GM12878 (cell line): ENCODE measurements at regions not wholly inside any gene's neighbourhood (a gene's known extent, or its start where the extent isn't known, plus 50 kb on each side); places are given as distances from the start of the nearest gene placed in this dataset.
A peak's percentile ranks its signal among the peaks of the same experiment; 100 is the strongest.

ENCODE experiments used
- ATAC-seq: fragments of 200-7000 bp; cut with Tn5 transposase; 3 replicates; pipeline ENCODE4 v1.9.1; 2020; ENCODE audit warnings: mild to moderate bottlenecking, moderate library complexity
- BruUV-seq: library from RNA; stranded (reverse); fragments of 400-500 nt; replicated peaks from 2 replicates; lab custom pipeline; 2021; lab: Mats Ljungman, UMichigan
- CTCF ChIA-PET: fragments of 300-600 bp; sonication (Branson Sonifier 250); formaldehyde crosslinking; extraction: SDS; loops from one replicate; lab custom pipeline; 2021; ENCODE audit warnings: inconsistent platforms; lab: Yijun Ruan, JAX
- POLR2A ChIA-PET: fragments of 350-600 bp; formaldehyde crosslinking; extraction: SDS; loops from one replicate; lab custom pipeline; 2021; ENCODE audit warnings: inconsistent platforms; lab: Charles Lee
- RAD21 ChIA-PET: fragments of 300-600 bp; sonication (Branson Sonifier 250); formaldehyde crosslinking; loops from one replicate; lab custom pipeline; 2023; ENCODE audit warnings: antibody characterized with exemption; ENCODE audit not compliant: unreplicated experiment; lab: Charles Lee
- SMC1A ChIA-PET: fragments of 300-600 bp; sonication (Branson Sonifier 250); formaldehyde crosslinking; loops from one replicate; lab custom pipeline; 2023; ENCODE audit not compliant: unreplicated experiment, uncharacterized antibody; lab: Charles Lee
- DNase-seq: peaks from one replicate; pipeline ENCODE4 v3.0.0-alpha.2; 2011; ENCODE audit warnings: low read depth, low spot score
- FAIRE-seq: peaks from 3 replicates; lab custom pipeline; 2011; peaks lifted over from hg19 to GRCh38; lab: Jason Lieb, UNC
- H2AFZ ChIP-seq: 2 replicates; pipeline ENCODE4 v1.6.0; 2011; ENCODE audit warnings: low read depth, low read length, control low read depth; ENCODE audit not compliant: control insufficient read depth
- H3K27ac ChIP-seq: 2 replicates; pipeline ENCODE4 v1.5.1; 2011; ENCODE audit warnings: control low read depth; ENCODE audit not compliant: control insufficient read depth, insufficient read depth
- H3K27me3 ChIP-seq, 2 experiments: replicated peaks in 1 of 2; 2 replicates each; pipeline versions ENCODE4 v1.6.0 to v1.6.1; 2011; ENCODE audit warnings: low read length in 1 of 2; ENCODE audit not compliant: control insufficient read depth in 2 of 2, insufficient read depth in 2 of 2
- H3K36me3 ChIP-seq, 2 experiments: 2 replicates each; pipeline ENCODE4 v1.5.1; 2011; ENCODE audit warnings: low read length in 1 of 2; ENCODE audit not compliant: control insufficient read depth in 2 of 2, insufficient read depth in 2 of 2
- H3K4me1 ChIP-seq: 2 replicates; pipeline ENCODE4 v1.6.1; 2011; ENCODE audit warnings: mild to moderate bottlenecking, low read length, moderate library complexity, mixed read lengths; ENCODE audit not compliant: control insufficient read depth, insufficient read depth
- H3K4me2 ChIP-seq: 2 replicates; pipeline ENCODE4 v1.6.0; 2011; ENCODE audit warnings: control low read depth; ENCODE audit not compliant: control insufficient read depth, insufficient read depth
- H3K4me3 ChIP-seq: fragments of 200-600 bp; sonication (generic); 2 replicates; pipeline ENCODE4 v1.5.1; 2016
- H3K79me2 ChIP-seq: 2 replicates; pipeline ENCODE4 v1.6.0; 2011; ENCODE audit warnings: low read length; ENCODE audit not compliant: control insufficient read depth, insufficient read depth
- H3K9ac ChIP-seq: 2 replicates; pipeline ENCODE4 v1.8.0; 2011; ENCODE audit warnings: low read length, control low read depth, mixed read lengths; ENCODE audit not compliant: control insufficient read depth, insufficient read depth
- H3K9me3 ChIP-seq: replicated peaks from 3 replicates; pipeline ENCODE4 v1.5.1; 2011; ENCODE audit warnings: mild to moderate bottlenecking, low read length; ENCODE audit not compliant: control insufficient read depth, insufficient read depth
- H4K20me1 ChIP-seq: 2 replicates; pipeline ENCODE4 v1.6.0; 2011; ENCODE audit not compliant: control insufficient read depth, insufficient read depth
- EGR1 ChIP-seq, 2 experiments: IDR thresholded peaks; 1 replicate in 1 of 2; 2 replicates in 1 of 2; pipeline ENCODE4 v1.6.1; 2011 to 2012; ENCODE audit warnings: low read depth in 2 of 2, low read length in 2 of 2, borderline replicate concordance in 1 of 2, mild to moderate bottlenecking in 1 of 2, moderate library complexity in 1 of 2
- ELK1 ChIP-seq: IDR thresholded peaks from 2 replicates; pipeline ENCODE4 v1.6.1; 2012; ENCODE audit warnings: low read depth, low read length, improper control_type of control experiment
- IRF4 ChIP-seq: IDR thresholded peaks from 2 replicates; pipeline ENCODE4 v1.6.1; 2011; ENCODE audit warnings: low read depth, low read length
- NR2C1 ChIP-seq: fragments of 450-650 bp; IDR thresholded peaks from 2 replicates; pipeline ENCODE4 v1.6.1; 2017; ENCODE audit warnings: antibody characterized with exemption, mild to moderate bottlenecking, moderate library complexity
- POLR2A ChIP-seq: IDR thresholded peaks from 2 replicates; pipeline ENCODE4 v1.6.1; 2011; ENCODE audit warnings: low read depth, mild to moderate bottlenecking, low read length
- REST ChIP-seq: IDR thresholded peaks from 2 replicates; pipeline ENCODE4 v1.6.1; 2012; ENCODE audit warnings: mild to moderate bottlenecking, low read depth, low read length
- SIX5 ChIP-seq: IDR thresholded peaks from 2 replicates; pipeline ENCODE4 v1.6.1; 2011; ENCODE audit warnings: mild to moderate bottlenecking, low read depth, low read length, moderate library complexity; ENCODE audit not compliant: severe bottlenecking
- SP1 ChIP-seq: IDR thresholded peaks from one replicate; pipeline ENCODE4 v1.6.1; 2011; ENCODE audit warnings: low read depth, low read length
- SRF ChIP-seq, 2 experiments: IDR thresholded peaks; 2 replicates each; pipeline ENCODE4 v1.6.1; 2011; ENCODE audit warnings: low read depth in 2 of 2, low read length in 2 of 2, mild to moderate bottlenecking in 1 of 2, moderate library complexity in 1 of 2
- SUPT20H ChIP-seq: IDR thresholded peaks from 2 replicates; pipeline ENCODE4 v1.6.1; 2011; ENCODE audit warnings: low read depth, mild to moderate bottlenecking, low read length, moderate library complexity, borderline replicate concordance; ENCODE audit not compliant: control insufficient read depth
- TARDBP ChIP-seq: IDR thresholded peaks from 2 replicates; pipeline ENCODE4 v1.6.1; 2016; ENCODE audit warnings: borderline replicate concordance
- TCF7 ChIP-seq: IDR thresholded peaks from 2 replicates; pipeline ENCODE4 v1.6.1; 2014; ENCODE audit warnings: antibody characterized with exemption, borderline replicate concordance
- WGBS: methylation state at CpG from one replicate; pipeline ENCODE4 v1.1.6; 2016; ENCODE audit warnings: low lambda C conversion rate; ENCODE audit not compliant: insufficient replicate concordance, insufficient coverage; ENCODE audit errors: missing lambda C conversion rate; 5-methylcytosine and 5-hydroxymethylcytosine counted together
- in situ Hi-C: fragments of 300-500 bp; cut with MboI; formaldehyde crosslinking; loops from 9 replicates; pipeline ENCODE4 v1.14.3; 2018; ENCODE audit warnings: mixed read lengths
- intact Hi-C: fragments of 100-400 bp; cut with micrococcal nuclease; formaldehyde crosslinking; loops from one replicate; pipeline ENCODE4 v1.14.2; 2022; ENCODE audit not compliant: unreplicated experiment

GRCh38 chr20:40880729-40881109 lies 147.9 kb upstream of the TOP1 start:
- ChIA-PET SMC1A (no interaction called here), POLR2A (no interaction called here), CTCF (interaction anchor here (0.8 to 1.2 kb wide), 2 partner anchors 83 to 139 kb away, joined by 3 read pairs; no protein-coding TSS in a partner anchor), RAD21 (no interaction called here)
- H3K4me2 ChIP-seq: no peak overlapping the region
- no peak for ATAC-seq
- whole genome bisulfite sequencing: 29% methylated on average over 2 of the region's 2 CpGs
- DNase-seq: no peak
- TF ChIP-seq TCF7: no peak
- no peak for TF ChIP-seq TARDBP
- no peak for TF ChIP-seq IRF4
- no peak for TF ChIP-seq SRF (IDR thresholded peaks at IDR 0.05; ENCODE audit: low read depth in 2 of 2, low read length in 2 of 2)
- no peak for TF ChIP-seq SP1
- TF ChIP-seq SIX5: no peak
- no peak for TF ChIP-seq NR2C1
- TF ChIP-seq POLR2A: no peak
- no peak for TF ChIP-seq SUPT20H
- TF ChIP-seq EGR1 (IDR thresholded peaks at IDR 0.05; ENCODE audit: borderline replicate concordance in 1 of 2, low read depth in 2 of 2, low read length in 2 of 2): no peak
- no peak for TF ChIP-seq ELK1
- no peak for TF ChIP-seq REST
- H3K36me3 ChIP-seq: no peaks in the 10 kb centered on the region; a peak in 1 of 4 replicates
- no peak overlapping the region for H3K9ac ChIP-seq
- H2AFZ ChIP-seq: peak overlapping the region; percentile 22
- FAIRE-seq: no peak
- no peaks in the 10 kb centered on the region; the same call in 1 of the 2 replicates for H3K4me1 ChIP-seq
- no peaks in the 10 kb centered on the region for H4K20me1 ChIP-seq
- peaks cover 0 to 1% of the 10 kb centered on the region in 2 experiments; a peak in 1 of 4 replicates for H3K27me3 ChIP-seq
- no peaks in the 10 kb centered on the region for H3K79me2 ChIP-seq
- no TSS peak for BruUV-seq
- no peaks in the 10 kb centered on the region; the same call in 2 of the 3 replicates for H3K9me3 ChIP-seq
- intact Hi-C loops: no loop called here
- in situ Hi-C loops: no loop called here
- no peak overlapping the region for H3K4me3 ChIP-seq
- H3K27ac ChIP-seq: no peak overlapping the region
